Loucy (cell line): ENCODE measurements at regions not wholly inside any gene's neighbourhood (a gene's known extent, or its start where the extent isn't known, plus 50 kb on each side); places are given as distances from the start of the nearest gene placed in this dataset.

Experiments used
- H2AFZ ChIP-seq: fragments of 200-600 bp; sonication (generic); 2 replicates; pipeline ENCODE4 v1.6.0; 2016; ENCODE audit warnings: antibody characterized with exemption, mild to moderate bottlenecking, low read length, moderate library complexity
- H3F3A ChIP-seq: fragments of 200-600 bp; 2 replicates; pipeline ENCODE4 v1.6.0; 2016; ENCODE audit warnings: antibody characterized with exemption, low read depth, mild to moderate bottlenecking
- H3K27me3 ChIP-seq: fragments of 200-600 bp; sonication (generic); 2 replicates; pipeline ENCODE4 v1.6.1; 2014; ENCODE audit warnings: low read length, mild to moderate bottlenecking; ENCODE audit not compliant: insufficient read depth, poor library complexity, severe bottlenecking
- H3K36me3 ChIP-seq: fragments of 200-600 bp; sonication (generic); 2 replicates; pipeline ENCODE4 v1.6.1; 2016; ENCODE audit warnings: low read length; ENCODE audit not compliant: insufficient read depth
- H3K4me1 ChIP-seq: fragments of 200-600 bp; sonication (generic); 2 replicates; pipeline ENCODE4 v1.5.1; 2014; ENCODE audit warnings: low read length, mild to moderate bottlenecking; ENCODE audit not compliant: insufficient read depth, poor library complexity, severe bottlenecking
- H3K4me2 ChIP-seq: fragments of 200-600 bp; sonication (generic); 2 replicates; pipeline ENCODE4 v1.6.0; 2014; ENCODE audit warnings: antibody characterized with exemption, low read length, low read depth, mild to moderate bottlenecking; ENCODE audit not compliant: poor library complexity, severe bottlenecking
- H3K4me3 ChIP-seq: fragments of 200-600 bp; sonication (generic); 2 replicates; pipeline ENCODE4 v1.5.1; 2014; ENCODE audit warnings: low read length, mild to moderate bottlenecking, mixed read lengths; ENCODE audit not compliant: poor library complexity, severe bottlenecking
- H3K79me2 ChIP-seq: fragments of 200-600 bp; sonication (generic); 2 replicates; pipeline ENCODE4 v1.6.1; 2014; ENCODE audit warnings: low read length; ENCODE audit not compliant: insufficient read depth
- H3K9ac ChIP-seq: fragments of 200-600 bp; sonication (generic); 2 replicates; pipeline ENCODE4 v1.6.0; 2014; ENCODE audit warnings: mild to moderate bottlenecking, low read depth, low read length, moderate library complexity; ENCODE audit not compliant: poor library complexity, severe bottlenecking
- H3K9me2 ChIP-seq: fragments of 200-600 bp; sonication (generic); replicated peaks from 2 replicates; pipeline ENCODE4 v1.6.1; 2016; ENCODE audit warnings: low read depth, low read length, mixed read lengths
- H3K9me3 ChIP-seq: fragments of 200-600 bp; sonication (generic); 2 replicates; pipeline ENCODE4 v1.6.1; 2014; ENCODE audit warnings: mild to moderate bottlenecking, antibody characterized with exemption, low read length, low read depth; ENCODE audit not compliant: insufficient read depth
- H4K20me1 ChIP-seq: fragments of 200-600 bp; sonication (generic); 2 replicates; pipeline ENCODE4 v1.6.0; 2014; ENCODE audit warnings: antibody characterized with exemption, low read length, mild to moderate bottlenecking; ENCODE audit not compliant: insufficient read depth, poor library complexity, severe bottlenecking
- CTCF ChIP-seq: fragments of 200-600 bp; sonication (generic); conservative IDR thresholded peaks from 2 replicates; pipeline ENCODE4 v1.5.1; 2014; ENCODE audit warnings: mild to moderate bottlenecking, antibody characterized with exemption, low read length
- EZH2phosphoT487 ChIP-seq: fragments of 200-600 bp; IDR thresholded peaks from 2 replicates; pipeline ENCODE4 v1.6.1; 2018; ENCODE audit warnings: antibody characterized with exemption, mild to moderate bottlenecking, moderate library complexity, borderline replicate concordance

GRCh38 chr17:77798481-77798880 lies 160.0 kb upstream of the TNRC6C start:
- H3K36me3 ChIP-seq: no peaks in the 10 kb centered on the region
- H3K27me3 ChIP-seq: no peaks in the 10 kb centered on the region
- no peaks in the 10 kb centered on the region for H3K79me2 ChIP-seq

GRCh38 chr17:77800816-77801215 lies 157.7 kb upstream of the TNRC6C start:
- Histone ChIP-seq H3K4me1 (no peaks in the 10 kb centered on the region), H2AFZ (no peak overlapping the region), H3K9me2 (no peaks in the 10 kb centered on the region)

More at GRCh38 chr17:77798481-77798880, 160.0 kb upstream of the TNRC6C start:
- Histone ChIP-seq H3K9me3 (no peaks in the 10 kb centered on the region), H2AFZ (no peak overlapping the region), H3F3A (no peaks in the 10 kb centered on the region), H3K9ac (no peak overlapping the region), H3K4me3 (no peak overlapping the region), H3K9me2 (no peaks in the 10 kb centered on the region), H4K20me1 (no peaks in the 10 kb centered on the region), H3K4me2 (no peak overlapping the region), H3K4me1 (peaks cover 12% of the 10 kb centered on the region)
- TF ChIP-seq EZH2phosphoT487 (no peak), CTCF (no peak)

GRCh38 chr17:77801545-77802332 lies 156.8 kb upstream of the TNRC6C start:
- Histone ChIP-seq H3K4me3 (no peak overlapping the region), H3K79me2 (no peaks in the 10 kb centered on the region), H3K9ac (no peak overlapping the region), H3F3A (no peaks in the 10 kb centered on the region), H2AFZ (no peak overlapping the region), H3K4me1 (no peaks in the 10 kb centered on the region), H3K9me2 (no peaks in the 10 kb centered on the region), H3K4me2 (no peak overlapping the region), H4K20me1 (no peaks in the 10 kb centered on the region), H3K27me3 (no peaks in the 10 kb centered on the region), H3K36me3 (no peaks in the 10 kb centered on the region), H3K9me3 (no peaks in the 10 kb centered on the region)
- TF ChIP-seq CTCF: no peak
- no peak for TF ChIP-seq EZH2phosphoT487

More at GRCh38 chr17:77800816-77801215, 157.7 kb upstream of the TNRC6C start:
- Histone ChIP-seq H3F3A (no peaks in the 10 kb centered on the region), H4K20me1 (no peaks in the 10 kb centered on the region), H3K27me3 (no peaks in the 10 kb centered on the region), H3K36me3 (no peaks in the 10 kb centered on the region), H3K9ac (no peak overlapping the region), H3K4me2 (no peak overlapping the region), H3K79me2 (no peaks in the 10 kb centered on the region), H3K9me3 (no peaks in the 10 kb centered on the region), H3K4me3 (no peak overlapping the region)
- TF ChIP-seq EZH2phosphoT487 (no peak), CTCF (no peak)
